GM12878 (cell line): ENCODE measurements at regions not wholly inside any gene's neighbourhood (a gene's known extent, or its start where the extent isn't known, plus 50 kb on each side); places are given as distances from the start of the nearest gene placed in this dataset.

ENCODE experiments used
- ATAC-seq: fragments of 200-7000 bp; cut with Tn5 transposase; 3 replicates; pipeline ENCODE4 v1.9.1; 2020; ENCODE audit warnings: mild to moderate bottlenecking, moderate library complexity
- BruUV-seq: library from RNA; stranded (reverse); fragments of 400-500 nt; replicated peaks from 2 replicates; lab custom pipeline; 2021; lab: Mats Ljungman, UMichigan
- CTCF ChIA-PET: fragments of 300-600 bp; sonication (Branson Sonifier 250); formaldehyde crosslinking; extraction: SDS; loops from one replicate; lab custom pipeline; 2021; ENCODE audit warnings: inconsistent platforms; lab: Yijun Ruan, JAX
- POLR2A ChIA-PET: fragments of 350-600 bp; formaldehyde crosslinking; extraction: SDS; loops from one replicate; lab custom pipeline; 2021; ENCODE audit warnings: inconsistent platforms; lab: Charles Lee
- RAD21 ChIA-PET: fragments of 300-600 bp; sonication (Branson Sonifier 250); formaldehyde crosslinking; loops from one replicate; lab custom pipeline; 2023; ENCODE audit warnings: antibody characterized with exemption; ENCODE audit not compliant: unreplicated experiment; lab: Charles Lee
- SMC1A ChIA-PET: fragments of 300-600 bp; sonication (Branson Sonifier 250); formaldehyde crosslinking; loops from one replicate; lab custom pipeline; 2023; ENCODE audit not compliant: unreplicated experiment, uncharacterized antibody; lab: Charles Lee
- DNase-seq: peaks from one replicate; pipeline ENCODE4 v3.0.0-alpha.2; 2011; ENCODE audit warnings: low read depth, low spot score
- FAIRE-seq: peaks from 3 replicates; lab custom pipeline; 2011; peaks lifted over from hg19 to GRCh38; lab: Jason Lieb, UNC
- H2AFZ ChIP-seq: 2 replicates; pipeline ENCODE4 v1.6.0; 2011; ENCODE audit warnings: low read depth, low read length, control low read depth; ENCODE audit not compliant: control insufficient read depth
- H3K27ac ChIP-seq: 2 replicates; pipeline ENCODE4 v1.5.1; 2011; ENCODE audit warnings: control low read depth; ENCODE audit not compliant: control insufficient read depth, insufficient read depth
- H3K27me3 ChIP-seq, 2 experiments: replicated peaks in 1 of 2; 2 replicates each; pipeline versions ENCODE4 v1.6.0 to v1.6.1; 2011; ENCODE audit warnings: low read length in 1 of 2; ENCODE audit not compliant: control insufficient read depth in 2 of 2, insufficient read depth in 2 of 2
- H3K36me3 ChIP-seq, 2 experiments: 2 replicates each; pipeline ENCODE4 v1.5.1; 2011; ENCODE audit warnings: low read length in 1 of 2; ENCODE audit not compliant: control insufficient read depth in 2 of 2, insufficient read depth in 2 of 2
- H3K4me1 ChIP-seq: 2 replicates; pipeline ENCODE4 v1.6.1; 2011; ENCODE audit warnings: mild to moderate bottlenecking, low read length, moderate library complexity, mixed read lengths; ENCODE audit not compliant: control insufficient read depth, insufficient read depth
- H3K4me2 ChIP-seq: 2 replicates; pipeline ENCODE4 v1.6.0; 2011; ENCODE audit warnings: control low read depth; ENCODE audit not compliant: control insufficient read depth, insufficient read depth
- H3K4me3 ChIP-seq: fragments of 200-600 bp; sonication (generic); 2 replicates; pipeline ENCODE4 v1.5.1; 2016
- H3K79me2 ChIP-seq: 2 replicates; pipeline ENCODE4 v1.6.0; 2011; ENCODE audit warnings: low read length; ENCODE audit not compliant: control insufficient read depth, insufficient read depth
- H3K9ac ChIP-seq: 2 replicates; pipeline ENCODE4 v1.8.0; 2011; ENCODE audit warnings: low read length, control low read depth, mixed read lengths; ENCODE audit not compliant: control insufficient read depth, insufficient read depth
- H3K9me3 ChIP-seq: replicated peaks from 3 replicates; pipeline ENCODE4 v1.5.1; 2011; ENCODE audit warnings: mild to moderate bottlenecking, low read length; ENCODE audit not compliant: control insufficient read depth, insufficient read depth
- H4K20me1 ChIP-seq: 2 replicates; pipeline ENCODE4 v1.6.0; 2011; ENCODE audit not compliant: control insufficient read depth, insufficient read depth
- CREB1 ChIP-seq: IDR thresholded peaks from 2 replicates; pipeline ENCODE4 v1.6.1; 2012; ENCODE audit warnings: low read depth, mild to moderate bottlenecking, inconsistent platforms
- EP300 ChIP-seq, 2 experiments: fragments of 150-350 bp in 1 of 2; IDR thresholded peaks; 2 replicates each; pipeline ENCODE4 v1.6.1; 2011 to 2012; ENCODE audit warnings: low read depth in 2 of 2, low read length in 2 of 2, borderline replicate concordance in 1 of 2, improper control_type of control experiment in 1 of 2, inconsistent platforms in 1 of 2; ENCODE audit not compliant: control insufficient read depth in 1 of 2
- HCFC1 ChIP-seq: fragments of 150-350 bp; IDR thresholded peaks from 2 replicates; pipeline ENCODE4 v1.6.1; 2014; ENCODE audit warnings: low read length
- SIX5 ChIP-seq: IDR thresholded peaks from 2 replicates; pipeline ENCODE4 v1.6.1; 2011; ENCODE audit warnings: mild to moderate bottlenecking, low read depth, low read length, moderate library complexity; ENCODE audit not compliant: severe bottlenecking
- WGBS: methylation state at CpG from one replicate; pipeline ENCODE4 v1.1.6; 2016; ENCODE audit warnings: low lambda C conversion rate; ENCODE audit not compliant: insufficient replicate concordance, insufficient coverage; ENCODE audit errors: missing lambda C conversion rate; 5-methylcytosine and 5-hydroxymethylcytosine counted together
- in situ Hi-C: fragments of 300-500 bp; cut with MboI; formaldehyde crosslinking; loops from 9 replicates; pipeline ENCODE4 v1.14.3; 2018; ENCODE audit warnings: mixed read lengths
- intact Hi-C: fragments of 100-400 bp; cut with micrococcal nuclease; formaldehyde crosslinking; loops from one replicate; pipeline ENCODE4 v1.14.2; 2022; ENCODE audit not compliant: unreplicated experiment
- TF ChIP-seq, protein P1 (sequence below): fragments of 150-350 bp; IDR thresholded peaks from 2 replicates; pipeline ENCODE4 v1.6.1; 2014; ENCODE audit warnings: mild to moderate bottlenecking, low read depth, low read length
- TF ChIP-seq, protein P2 (sequence below): fragments of 450-650 bp; formaldehyde crosslinking; IDR thresholded peaks from 2 replicates; pipeline ENCODE4 v1.5.0; 2022; ENCODE audit warnings: mild to moderate bottlenecking, missing genetic modification characterization

DNA sequence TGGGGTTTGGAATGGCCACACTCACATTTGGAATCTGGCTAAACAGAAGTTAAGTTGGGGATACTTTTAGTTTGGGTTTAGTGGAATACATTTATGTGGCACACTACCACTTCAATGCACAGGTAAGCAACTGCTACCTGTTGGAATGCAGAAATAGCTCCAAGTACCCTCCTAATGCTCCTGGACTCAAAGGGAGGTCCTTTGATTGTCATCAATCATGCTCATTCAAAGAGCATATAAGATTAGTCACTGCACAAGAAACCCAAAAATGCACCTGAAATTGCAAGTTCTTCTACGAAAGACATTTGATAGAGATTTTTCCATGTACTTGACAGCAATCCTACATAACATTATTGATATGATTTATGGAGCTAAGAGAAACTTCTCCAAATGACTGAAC lies 247.7 kb downstream of the ANKRD50 start (continued):
- TF ChIP-seq, protein P1, sequence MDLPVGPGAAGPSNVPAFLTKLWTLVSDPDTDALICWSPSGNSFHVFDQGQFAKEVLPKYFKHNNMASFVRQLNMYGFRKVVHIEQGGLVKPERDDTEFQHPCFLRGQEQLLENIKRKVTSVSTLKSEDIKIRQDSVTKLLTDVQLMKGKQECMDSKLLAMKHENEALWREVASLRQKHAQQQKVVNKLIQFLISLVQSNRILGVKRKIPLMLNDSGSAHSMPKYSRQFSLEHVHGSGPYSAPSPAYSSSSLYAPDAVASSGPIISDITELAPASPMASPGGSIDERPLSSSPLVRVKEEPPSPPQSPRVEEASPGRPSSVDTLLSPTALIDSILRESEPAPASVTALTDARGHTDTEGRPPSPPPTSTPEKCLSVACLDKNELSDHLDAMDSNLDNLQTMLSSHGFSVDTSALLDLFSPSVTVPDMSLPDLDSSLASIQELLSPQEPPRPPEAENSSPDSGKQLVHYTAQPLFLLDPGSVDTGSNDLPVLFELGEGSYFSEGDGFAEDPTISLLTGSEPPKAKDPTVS, result no peak

DNA sequence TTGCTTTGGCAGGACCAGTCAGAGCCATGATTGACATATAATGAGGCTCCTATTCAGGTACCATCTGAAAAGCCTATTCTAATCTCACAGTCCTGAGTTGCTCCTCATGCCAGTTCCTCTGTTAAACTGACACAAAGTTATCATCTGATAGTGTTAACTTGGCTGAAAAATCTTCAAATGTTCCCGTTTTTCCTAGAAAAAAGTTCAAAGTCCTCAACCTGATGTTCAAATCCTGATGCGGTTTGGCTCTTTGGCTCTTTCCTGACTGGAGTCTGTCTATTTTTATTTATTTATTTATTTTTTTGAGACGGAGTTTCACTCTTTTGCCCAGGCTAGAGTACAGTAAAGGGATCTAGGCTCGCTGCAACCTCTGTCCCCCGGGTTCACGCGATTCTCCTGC lies 244.2 kb downstream of the ANKRD50 start:
- Histone ChIP-seq H3K79me2 (no peaks in the 10 kb centered on the region), H3K9me3 (no peaks in the 10 kb centered on the region; the same call in 2 of the 3 replicates), H4K20me1 (no peaks in the 10 kb centered on the region), H3K9ac (no peak overlapping the region), H3K27me3 (no peaks in the 10 kb centered on the region), H2AFZ (no peak overlapping the region), H3K36me3 (no peaks in the 10 kb centered on the region), H3K27ac (no peak overlapping the region), H3K4me2 (no peak overlapping the region), H3K4me3 (no peak overlapping the region), H3K4me1 (no peaks in the 10 kb centered on the region)
- ChIA-PET SMC1A (interaction anchor here (1.0 kb wide), 1 partner anchor 69 kb away, joined by 3 read pairs; no protein-coding TSS in a partner anchor), RAD21 (no interaction called here), CTCF (no interaction called here), POLR2A (no interaction called here)
- no peak for FAIRE-seq
- intact Hi-C loops (no loop called here), in situ Hi-C loops (no loop called here)
- DNase-seq, result no peak
- ATAC-seq, result no peak
- no TSS peak for BruUV-seq
- WGBS, result 21% methylated on average over 7 of the region's 7 CpGs
- TF ChIP-seq EP300 (IDR thresholded peaks at IDR 0.05; ENCODE audit: borderline replicate concordance in 1 of 2, control insufficient read depth in 1 of 2, low read depth in 2 of 2, low read length in 2 of 2) (no peak), SIX5 (no peak), HCFC1 (no peak), CREB1 (no peak)
- TF ChIP-seq, protein P2, sequence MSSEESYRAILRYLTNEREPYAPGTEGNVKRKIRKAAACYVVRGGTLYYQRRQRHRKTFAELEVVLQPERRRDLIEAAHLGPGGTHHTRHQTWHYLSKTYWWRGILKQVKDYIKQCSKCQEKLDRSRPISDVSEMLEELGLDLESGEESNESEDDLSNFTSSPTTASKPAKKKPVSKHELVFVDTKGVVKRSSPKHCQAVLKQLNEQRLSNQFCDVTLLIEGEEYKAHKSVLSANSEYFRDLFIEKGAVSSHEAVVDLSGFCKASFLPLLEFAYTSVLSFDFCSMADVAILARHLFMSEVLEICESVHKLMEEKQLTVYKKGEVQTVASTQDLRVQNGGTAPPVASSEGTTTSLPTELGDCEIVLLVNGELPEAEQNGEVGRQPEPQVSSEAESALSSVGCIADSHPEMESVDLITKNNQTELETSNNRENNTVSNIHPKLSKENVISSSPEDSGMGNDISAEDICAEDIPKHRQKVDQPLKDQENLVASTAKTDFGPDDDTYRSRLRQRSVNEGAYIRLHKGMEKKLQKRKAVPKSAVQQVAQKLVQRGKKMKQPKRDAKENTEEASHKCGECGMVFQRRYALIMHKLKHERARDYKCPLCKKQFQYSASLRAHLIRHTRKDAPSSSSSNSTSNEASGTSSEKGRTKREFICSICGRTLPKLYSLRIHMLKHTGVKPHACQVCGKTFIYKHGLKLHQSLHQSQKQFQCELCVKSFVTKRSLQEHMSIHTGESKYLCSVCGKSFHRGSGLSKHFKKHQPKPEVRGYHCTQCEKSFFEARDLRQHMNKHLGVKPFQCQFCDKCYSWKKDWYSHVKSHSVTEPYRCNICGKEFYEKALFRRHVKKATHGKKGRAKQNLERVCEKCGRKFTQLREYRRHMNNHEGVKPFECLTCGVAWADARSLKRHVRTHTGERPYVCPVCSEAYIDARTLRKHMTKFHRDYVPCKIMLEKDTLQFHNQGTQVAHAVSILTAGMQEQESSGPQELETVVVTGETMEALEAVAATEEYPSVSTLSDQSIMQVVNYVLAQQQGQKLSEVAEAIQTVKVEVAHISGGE (CRISPR knock-in tag), result no peak
- TF ChIP-seq, all 136 proteins: peak for 0
